ENCODE measurements at regions not wholly inside any gene's neighbourhood (a gene's known extent, or its start where the extent isn't known, plus 50 kb on each side); places are given as distances from the start of the nearest gene placed in this dataset.

DNA sequence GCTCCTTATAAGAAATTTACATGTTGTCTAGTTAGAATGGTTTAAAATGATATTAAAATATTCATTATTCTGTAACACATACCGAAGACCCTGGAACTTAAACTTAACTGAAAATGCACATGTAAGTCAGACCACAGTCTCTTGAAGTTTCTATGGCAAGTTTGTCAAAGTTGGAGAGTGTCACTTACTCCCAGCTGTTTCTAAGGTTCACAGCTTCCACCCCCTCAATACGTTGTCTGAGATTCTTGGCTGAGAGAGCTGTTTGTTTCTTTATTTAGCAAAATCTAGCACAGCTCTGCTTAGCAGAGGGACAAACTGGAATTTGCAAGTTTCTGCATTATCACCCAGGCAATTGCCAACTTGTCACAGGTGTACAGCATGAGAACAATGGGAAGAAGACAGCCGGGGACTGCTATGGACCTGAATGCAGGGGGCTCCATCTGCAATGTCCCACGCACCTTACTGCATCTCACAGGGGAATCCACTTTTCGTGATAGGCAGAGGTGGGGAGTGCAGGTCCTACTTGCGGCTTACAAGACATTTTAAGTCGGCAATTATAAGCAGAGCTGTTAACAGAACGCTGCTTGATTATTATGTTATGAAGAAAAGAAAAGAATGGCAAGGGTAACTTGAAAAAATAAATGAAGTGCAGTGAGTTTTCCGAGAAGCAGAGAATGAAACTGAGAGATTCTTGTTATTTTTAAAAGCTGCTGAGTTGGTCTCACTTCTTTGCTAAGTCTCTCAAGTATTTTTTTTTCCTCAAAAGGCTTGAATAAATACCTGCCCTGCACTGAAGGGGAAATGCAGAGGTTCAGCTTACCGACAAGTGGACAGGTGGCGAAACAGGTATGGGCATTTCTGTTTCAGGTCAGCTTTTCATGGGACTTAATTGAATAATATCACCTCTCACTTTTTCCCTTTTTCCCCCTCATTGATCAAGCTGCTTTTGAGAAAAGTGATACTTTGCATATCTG is 1072.1 kb upstream of the FANCL start:
- TF ChIP-seq, protein P1, sequence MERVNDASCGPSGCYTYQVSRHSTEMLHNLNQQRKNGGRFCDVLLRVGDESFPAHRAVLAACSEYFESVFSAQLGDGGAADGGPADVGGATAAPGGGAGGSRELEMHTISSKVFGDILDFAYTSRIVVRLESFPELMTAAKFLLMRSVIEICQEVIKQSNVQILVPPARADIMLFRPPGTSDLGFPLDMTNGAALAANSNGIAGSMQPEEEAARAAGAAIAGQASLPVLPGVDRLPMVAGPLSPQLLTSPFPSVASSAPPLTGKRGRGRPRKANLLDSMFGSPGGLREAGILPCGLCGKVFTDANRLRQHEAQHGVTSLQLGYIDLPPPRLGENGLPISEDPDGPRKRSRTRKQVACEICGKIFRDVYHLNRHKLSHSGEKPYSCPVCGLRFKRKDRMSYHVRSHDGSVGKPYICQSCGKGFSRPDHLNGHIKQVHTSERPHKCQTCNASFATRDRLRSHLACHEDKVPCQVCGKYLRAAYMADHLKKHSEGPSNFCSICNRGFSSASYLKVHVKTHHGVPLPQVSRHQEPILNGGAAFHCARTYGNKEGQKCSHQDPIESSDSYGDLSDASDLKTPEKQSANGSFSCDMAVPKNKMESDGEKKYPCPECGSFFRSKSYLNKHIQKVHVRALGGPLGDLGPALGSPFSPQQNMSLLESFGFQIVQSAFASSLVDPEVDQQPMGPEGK (CRISPR knock-in tag; IDR thresholded peaks at IDR 0.05; ENCODE audit: borderline replicate concordance): no peak
- TF ChIP-seq, protein P2, sequence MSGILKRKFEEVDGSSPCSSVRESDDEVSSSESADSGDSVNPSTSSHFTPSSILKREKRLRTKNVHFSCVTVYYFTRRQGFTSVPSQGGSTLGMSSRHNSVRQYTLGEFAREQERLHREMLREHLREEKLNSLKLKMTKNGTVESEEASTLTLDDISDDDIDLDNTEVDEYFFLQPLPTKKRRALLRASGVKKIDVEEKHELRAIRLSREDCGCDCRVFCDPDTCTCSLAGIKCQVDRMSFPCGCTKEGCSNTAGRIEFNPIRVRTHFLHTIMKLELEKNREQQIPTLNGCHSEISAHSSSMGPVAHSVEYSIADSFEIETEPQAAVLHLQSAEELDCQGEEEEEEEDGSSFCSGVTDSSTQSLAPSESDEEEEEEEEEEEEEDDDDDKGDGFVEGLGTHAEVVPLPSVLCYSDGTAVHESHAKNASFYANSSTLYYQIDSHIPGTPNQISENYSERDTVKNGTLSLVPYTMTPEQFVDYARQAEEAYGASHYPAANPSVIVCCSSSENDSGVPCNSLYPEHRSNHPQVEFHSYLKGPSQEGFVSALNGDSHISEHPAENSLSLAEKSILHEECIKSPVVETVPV (CRISPR knock-in tag; IDR thresholded peaks at IDR 0.05): no peak
- no peak for TF ChIP-seq ISL1 (CRISPR knock-in tag; IDR thresholded peaks at IDR 0.05)
- no peak for TF ChIP-seq RARB (CRISPR knock-in tag; IDR thresholded peaks at IDR 0.05)
- no peak for TF ChIP-seq ZFP3 (CRISPR knock-in tag; IDR thresholded peaks at IDR 0.05)
- TF ChIP-seq GLIS3 (CRISPR knock-in tag; IDR thresholded peaks at IDR 0.05): no peak
- TF ChIP-seq ARNTL (CRISPR knock-in tag; IDR thresholded peaks at IDR 0.05; ENCODE audit: borderline replicate concordance, low read depth): no peak
- TF ChIP-seq, protein P3, sequence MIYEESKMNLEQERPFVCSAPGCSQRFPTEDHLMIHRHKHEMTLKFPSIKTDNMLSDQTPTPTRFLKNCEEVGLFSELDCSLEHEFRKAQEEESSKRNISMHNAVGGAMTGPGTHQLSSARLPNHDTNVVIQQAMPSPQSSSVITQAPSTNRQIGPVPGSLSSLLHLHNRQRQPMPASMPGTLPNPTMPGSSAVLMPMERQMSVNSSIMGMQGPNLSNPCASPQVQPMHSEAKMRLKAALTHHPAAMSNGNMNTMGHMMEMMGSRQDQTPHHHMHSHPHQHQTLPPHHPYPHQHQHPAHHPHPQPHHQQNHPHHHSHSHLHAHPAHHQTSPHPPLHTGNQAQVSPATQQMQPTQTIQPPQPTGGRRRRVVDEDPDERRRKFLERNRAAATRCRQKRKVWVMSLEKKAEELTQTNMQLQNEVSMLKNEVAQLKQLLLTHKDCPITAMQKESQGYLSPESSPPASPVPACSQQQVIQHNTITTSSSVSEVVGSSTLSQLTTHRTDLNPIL (CRISPR knock-in tag; IDR thresholded peaks at IDR 0.05; ENCODE audit: low read depth): no peak
